ENCODE measurements at regions not wholly inside any gene's neighbourhood (a gene's known extent, or its start where the extent isn't known, plus 50 kb on each side); places are given as distances from the start of the nearest gene placed in this dataset.

GRCh38 chr4:129378364-129378763 is 282.4 kb downstream of the C4orf33 start:
- TF ChIP-seq POLR2A (IDR thresholded peaks at IDR 0.05) (no peak), CTCF (IDR thresholded peaks at IDR 0.05) (no peak)
